ENCODE measurements at regions not wholly inside any gene's neighbourhood (a gene's known extent, or its start where the extent isn't known, plus 50 kb on each side); places are given as distances from the start of the nearest gene placed in this dataset.
"Not testable (repeated sequence)": the region's sequence is repeated elsewhere in the genome, so short reads cannot be mapped to it uniquely, and the experiment has no call there.

DNA sequence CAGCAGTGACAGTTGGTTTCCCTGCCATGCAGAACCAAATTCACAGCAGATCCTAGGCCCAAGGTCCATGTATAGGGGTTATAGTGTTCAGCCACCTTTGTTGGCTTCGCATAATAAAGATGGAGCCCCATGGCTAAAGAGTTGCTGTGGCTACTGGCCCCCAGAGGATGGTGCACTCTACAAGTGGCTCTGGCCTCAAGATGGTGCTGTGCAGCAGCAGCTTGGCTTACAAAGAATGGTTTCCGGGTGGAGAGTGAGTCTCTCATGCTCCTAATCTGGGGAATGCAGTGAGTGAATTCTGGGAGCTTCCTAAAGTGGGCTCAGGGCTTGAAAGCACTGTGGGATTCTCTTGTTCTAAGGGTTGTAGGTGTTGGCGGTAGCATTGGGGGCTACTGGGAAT is 1199.7 kb downstream of the CNTNAP5 start:
- DNase-seq: no peak

GRCh38 chr2:125227843-125228392 is 1202.8 kb downstream of the CNTNAP5 start:
- no peak for DNase-seq

GRCh38 chr2:125240870-125241269 is 1215.8 kb downstream of the CNTNAP5 start:
- DNase-seq: no peak

GRCh38 chr2:125243074-125243473 is 1218.0 kb downstream of the CNTNAP5 start:
- DNase-seq: no peak

DNA sequence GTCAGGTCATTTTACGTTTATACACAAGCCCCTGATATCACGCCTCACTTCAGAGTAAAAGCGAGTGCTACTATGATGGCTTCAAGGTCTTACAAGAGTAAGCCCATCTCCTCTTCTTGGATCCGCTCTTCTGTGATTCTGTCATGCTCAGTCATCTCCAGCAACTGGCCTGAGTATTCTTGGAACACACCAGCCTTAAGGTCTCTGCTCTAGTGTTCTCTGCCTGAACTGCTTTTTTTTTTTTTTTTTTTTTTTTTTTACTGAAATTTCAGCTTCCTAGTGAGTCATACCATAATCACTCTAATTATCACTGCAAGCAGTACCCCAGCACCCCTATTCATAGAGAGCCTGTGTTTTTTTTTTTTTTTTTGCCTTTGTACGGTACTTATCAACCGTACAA is 1228.9 kb downstream of the CNTNAP5 start:
- DNase-seq: no peak

- DNase-seq: no peak
Measured at GRCh38 chr2:125259451-125259850, 1234.4 kb downstream of the CNTNAP5 start.

GRCh38 chr2:125260366-125260930 is 1235.4 kb downstream of the CNTNAP5 start:
- DNase-seq: not testable (repeated sequence)

DNA sequence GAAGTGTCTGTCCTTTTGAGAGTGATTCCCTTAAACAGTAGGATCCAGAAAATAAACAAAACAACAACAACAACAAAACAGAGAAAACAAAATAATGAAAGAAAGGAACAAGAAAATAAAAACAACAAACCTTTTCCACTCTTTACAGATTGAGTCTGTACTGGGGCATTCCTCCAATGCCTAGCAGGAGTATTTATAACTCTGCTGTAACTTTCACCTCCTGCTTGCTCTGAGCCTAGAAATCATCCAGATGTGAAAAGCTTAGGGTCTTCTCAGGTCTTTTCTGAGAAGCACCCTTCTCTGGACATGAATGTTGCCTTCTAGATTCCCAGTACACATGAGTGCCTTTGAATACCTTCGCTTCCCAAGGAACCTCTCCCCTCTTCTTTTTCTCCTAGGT is 1239.4 kb downstream of the CNTNAP5 start:
- no peak for DNase-seq

DNA sequence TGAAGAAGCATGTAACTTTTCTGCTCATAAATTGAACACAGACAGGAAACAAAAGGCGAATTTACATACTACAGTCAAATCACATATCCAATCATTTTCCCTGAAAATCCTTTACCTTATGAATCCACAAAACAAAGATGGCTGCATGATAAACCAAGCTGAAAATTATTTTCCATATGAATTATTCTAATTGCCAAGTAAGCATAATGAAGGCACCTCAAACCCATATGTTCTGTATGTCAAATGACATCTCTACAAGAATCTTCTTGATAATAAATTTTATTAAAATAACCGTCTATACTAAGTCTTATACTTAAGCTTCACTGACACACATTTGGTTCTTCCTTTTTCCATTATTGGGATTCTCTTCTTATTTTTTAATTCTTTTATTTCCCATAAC is 1242.6 kb downstream of the CNTNAP5 start:
- no peak for DNase-seq

DNA sequence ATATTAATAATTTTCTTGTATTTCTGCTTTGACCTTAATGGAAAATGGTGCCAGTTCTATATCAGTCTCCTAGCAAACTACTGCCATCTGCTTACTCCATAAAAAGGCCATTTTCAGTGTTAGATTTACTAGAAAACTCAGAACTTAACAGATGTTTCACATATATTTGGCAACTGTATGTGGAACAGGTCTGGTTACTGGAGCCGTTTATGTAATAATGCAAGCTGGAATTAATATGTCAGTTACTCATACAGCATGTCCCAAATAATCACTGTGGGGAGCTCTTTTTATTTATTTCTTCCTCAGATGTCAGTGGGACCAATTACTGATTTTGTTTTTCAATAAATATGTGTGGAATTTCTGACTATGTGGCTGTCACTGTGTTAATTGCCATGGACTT is 1247.6 kb downstream of the CNTNAP5 start:
- peak; percentile 34 for DNase-seq

DNA sequence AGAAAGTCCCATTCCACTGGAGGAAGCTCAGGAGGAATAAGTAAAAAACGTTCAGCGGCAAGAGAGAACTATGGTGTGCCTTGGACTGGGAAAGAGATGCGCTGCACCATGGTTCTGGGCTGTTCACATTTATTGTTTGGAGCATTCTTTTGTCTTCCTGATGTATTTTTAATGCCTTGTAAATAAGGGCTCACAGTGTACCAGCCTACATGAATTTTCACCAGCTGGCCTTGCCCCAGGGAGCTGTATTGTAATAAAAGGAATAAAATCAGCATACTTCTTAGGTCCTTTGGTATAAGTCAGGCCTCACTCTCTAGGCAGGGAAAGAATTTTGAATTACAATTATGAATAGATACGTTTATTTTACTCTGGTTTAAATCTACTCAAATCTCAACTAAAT is 1249.6 kb downstream of the CNTNAP5 start:
- no peak for DNase-seq

GRCh38 chr2:125280265-125280664 is 1255.2 kb downstream of the CNTNAP5 start:
- no peak for DNase-seq

DNA sequence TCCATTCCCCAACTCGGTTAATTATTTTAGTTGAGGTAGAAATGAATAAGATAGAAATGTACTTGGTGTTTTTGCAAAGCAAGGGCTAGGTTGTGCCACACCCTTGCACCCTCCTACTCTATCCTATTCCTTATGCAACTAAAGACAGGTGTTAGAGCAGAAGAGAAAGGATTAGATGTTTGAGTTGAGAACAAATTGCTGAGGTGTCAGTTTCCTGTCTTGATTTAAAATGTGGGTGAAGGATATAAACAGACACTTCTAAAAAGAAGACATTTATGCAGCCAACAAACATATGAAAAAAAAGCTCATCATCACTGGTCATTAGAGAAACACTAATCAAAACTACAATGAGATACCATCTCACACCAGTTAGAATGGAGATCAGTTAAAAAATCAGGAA is 1256.2 kb downstream of the CNTNAP5 start:
- no peak for DNase-seq

DNA sequence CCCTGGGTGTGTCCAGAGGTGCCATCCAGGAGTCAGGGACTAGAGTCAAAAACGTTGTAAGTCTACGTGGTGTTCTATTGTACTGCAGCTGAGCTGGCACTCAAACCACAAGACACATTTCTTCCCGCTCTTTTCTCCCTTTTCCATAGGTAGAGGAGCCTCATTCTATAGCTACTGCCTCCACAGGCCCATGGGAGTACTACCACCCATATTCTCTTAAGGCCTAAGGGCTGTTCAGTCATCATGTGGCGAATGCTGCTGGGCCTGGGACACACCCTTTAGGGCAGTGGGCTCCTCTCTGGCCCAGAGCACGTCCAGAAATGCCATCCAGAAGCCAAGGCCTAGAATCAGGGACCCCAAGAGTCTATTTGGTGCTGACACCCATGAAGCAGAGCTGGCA is 1271.7 kb downstream of the CNTNAP5 start:
- no peak for DNase-seq

DNA sequence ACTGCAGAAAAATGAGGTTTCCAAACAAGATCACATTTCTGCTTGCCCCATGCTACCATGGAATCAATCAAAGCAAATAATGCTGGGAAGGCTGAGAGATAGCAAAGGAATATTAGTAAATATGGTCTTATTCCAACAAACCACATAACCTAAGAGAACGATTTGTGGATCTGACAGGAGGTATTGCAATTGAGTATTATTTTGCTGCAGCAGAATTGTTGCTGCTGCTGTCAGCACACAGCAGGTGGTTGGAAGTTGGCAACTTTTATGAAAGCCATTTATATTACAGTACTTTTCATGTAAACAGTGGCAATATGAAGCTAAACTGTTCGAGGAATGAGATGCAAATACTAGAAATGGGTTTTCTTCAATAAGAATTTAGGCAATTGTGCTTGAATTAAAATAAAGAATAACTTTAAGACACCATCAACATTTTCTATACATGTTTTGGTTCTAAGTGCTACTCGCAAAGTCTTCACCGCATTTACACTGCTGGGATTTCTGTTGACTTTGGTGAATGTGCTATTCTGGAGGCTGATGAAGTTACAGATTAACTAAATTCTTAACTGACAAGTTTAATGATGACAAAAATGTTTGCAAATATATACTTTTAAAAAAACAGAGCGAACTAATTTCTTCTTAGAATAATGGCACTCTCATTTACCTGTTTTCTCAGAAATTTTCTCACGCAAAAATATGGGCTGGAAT is 1285.7 kb downstream of the CNTNAP5 start:
- no peak for DNase-seq

- DNase-seq: no peak
Measured at GRCh38 chr2:125312342-125312741, 1287.3 kb downstream of the CNTNAP5 start.

DNA sequence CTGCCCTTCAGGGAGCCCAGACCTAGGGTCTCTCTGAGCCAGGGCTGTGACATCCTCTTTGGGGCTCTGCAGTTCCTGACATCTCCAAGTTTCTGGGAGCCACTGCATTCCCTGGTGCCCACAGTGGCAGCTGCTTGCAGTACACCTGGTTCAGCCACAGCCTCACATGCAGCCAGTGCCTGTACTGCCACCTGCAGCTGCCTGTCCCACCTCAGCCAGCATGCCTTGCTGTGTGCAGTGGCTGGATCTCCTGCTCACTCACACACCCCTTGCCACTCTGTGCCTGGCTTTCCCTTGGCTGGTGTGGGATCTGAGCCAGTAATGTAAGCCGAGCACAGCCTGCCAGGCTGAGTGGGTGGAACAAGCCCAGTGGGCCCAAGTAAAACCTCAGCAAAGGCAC is 1288.7 kb downstream of the CNTNAP5 start:
- DNase-seq: no peak

DNA sequence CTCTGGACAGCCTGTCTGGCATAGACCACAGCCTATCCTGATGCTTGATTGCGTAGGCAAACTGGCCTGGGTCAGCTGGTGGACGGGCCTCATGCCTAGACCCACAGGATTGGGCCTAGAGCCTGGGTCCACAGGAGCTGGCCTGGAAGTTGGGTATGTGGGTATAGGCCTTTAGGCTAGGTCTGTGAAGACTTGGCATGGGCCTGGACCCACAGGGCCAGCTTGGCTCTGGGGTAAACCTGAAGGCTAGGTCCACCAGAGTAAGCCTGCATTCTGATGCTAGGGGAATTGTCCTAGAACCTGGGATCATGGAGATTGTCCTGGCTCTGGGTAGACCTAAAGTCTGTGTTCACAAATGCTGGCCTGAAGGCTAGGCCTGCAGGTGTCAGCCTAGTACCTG is 1293.7 kb downstream of the CNTNAP5 start:
- no peak for DNase-seq

- no peak for DNase-seq
Measured at GRCh38 chr2:125324273-125324672, 1299.2 kb downstream of the CNTNAP5 start.

- no peak for DNase-seq
Measured at GRCh38 chr2:125330133-125330532, 1305.0 kb downstream of the CNTNAP5 start.

- DNase-seq: no peak
Measured at GRCh38 chr2:125341353-125341752, 1314.6 kb upstream of the GYPC start.

DNA sequence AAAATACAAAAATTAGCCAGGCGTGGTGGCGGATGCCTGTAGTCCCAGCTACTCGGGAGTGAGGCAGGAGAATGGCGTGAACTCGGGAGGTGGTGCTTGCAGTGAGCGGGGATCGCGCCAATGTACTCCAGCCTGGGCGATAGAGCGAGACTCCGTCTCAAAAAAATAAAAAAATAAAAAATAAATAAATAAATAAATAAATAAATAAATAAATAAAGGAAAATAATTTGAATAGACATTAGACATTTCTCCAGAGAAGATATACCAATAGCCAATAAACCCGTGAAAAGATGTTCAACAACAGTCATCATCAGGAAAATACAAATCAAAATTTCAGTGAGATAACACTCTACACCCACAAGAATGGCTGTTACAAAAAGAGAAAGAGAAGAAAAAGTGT is 1302.4 kb upstream of the GYPC start:
- DNase-seq: not testable (repeated sequence)

GRCh38 chr2:125364192-125364983 is 1291.6 kb upstream of the GYPC start:
- no peak for DNase-seq

GRCh38 chr2:125364984-125365265 is 1291.0 kb upstream of the GYPC start:
- no peak for DNase-seq
